HEK293T (cell line): ENCODE measurements at regions not wholly inside any gene's neighbourhood (a gene's known extent, or its start where the extent isn't known, plus 50 kb on each side); places are given as distances from the start of the nearest gene placed in this dataset.

Experiments used
- CTCF ChIA-PET: fragments of 350-600 bp; formaldehyde crosslinking; extraction: SDS; loops from one replicate; lab custom pipeline; 2021; ENCODE audit warnings: antibody characterized with exemption, inconsistent platforms; lab: Yijun Ruan, JAX
- POLR2A ChIA-PET: fragments of 350-600 bp; formaldehyde crosslinking; extraction: SDS; loops from one replicate; lab custom pipeline; 2020; ENCODE audit warnings: antibody characterized with exemption, inconsistent platforms; lab: Yijun Ruan, JAX
- DNase-seq: peaks from one replicate; pipeline ENCODE4 v3.0.0; 2012; ENCODE audit warnings: mixed read lengths; ENCODE audit errors: extremely low spot score
- ARNT ChIP-seq: fragments of 450-650 bp; IDR thresholded peaks from 2 replicates; pipeline ENCODE4 v1.6.1; 2017; ENCODE audit warnings: mild to moderate bottlenecking
- BHLHE40 ChIP-seq: fragments of 450-650 bp; IDR thresholded peaks from 2 replicates; pipeline ENCODE4 v1.6.1; 2016; ENCODE audit warnings: mild to moderate bottlenecking, moderate library complexity, borderline replicate concordance
- CTBP1 ChIP-seq: fragments of 450-650 bp; IDR thresholded peaks from 2 replicates; pipeline ENCODE4 v1.6.1; 2016; ENCODE audit warnings: borderline replicate concordance
- ELF4 ChIP-seq: fragments of 450-650 bp; IDR thresholded peaks from 2 replicates; pipeline ENCODE4 v1.6.1; 2017; ENCODE audit warnings: antibody characterized with exemption
- FOXA1 ChIP-seq: fragments of 450-650 bp; IDR thresholded peaks from 2 replicates; pipeline ENCODE4 v1.6.1; 2016; ENCODE audit warnings: mild to moderate bottlenecking
- FOXK2 ChIP-seq: fragments of 450-650 bp; IDR thresholded peaks from 2 replicates; pipeline ENCODE4 v1.6.1; 2016; ENCODE audit warnings: mild to moderate bottlenecking
- FOXM1 ChIP-seq: fragments of 450-650 bp; IDR thresholded peaks from 2 replicates; pipeline ENCODE4 v1.6.1; 2017; ENCODE audit warnings: mild to moderate bottlenecking, borderline replicate concordance
- HDGF ChIP-seq: fragments of 450-650 bp; IDR thresholded peaks from 2 replicates; pipeline ENCODE4 v1.6.1; 2017; ENCODE audit warnings: antibody characterized with exemption, borderline replicate concordance
- L3MBTL2 ChIP-seq: fragments of 450-650 bp; conservative IDR thresholded peaks from 2 replicates; pipeline ENCODE4 v1.6.1; 2016; ENCODE audit warnings: mild to moderate bottlenecking
- LEF1 ChIP-seq: fragments of 450-650 bp; IDR thresholded peaks from 2 replicates; pipeline ENCODE4 v1.6.1; 2017; ENCODE audit warnings: mild to moderate bottlenecking, borderline replicate concordance
- NFRKB ChIP-seq: fragments of 450-650 bp; IDR thresholded peaks from 2 replicates; pipeline ENCODE4 v1.6.1; 2016; ENCODE audit warnings: mild to moderate bottlenecking, moderate library complexity
- SP1 ChIP-seq: fragments of 450-650 bp; IDR thresholded peaks from 2 replicates; pipeline ENCODE4 v1.6.1; 2017
- SUZ12 ChIP-seq: fragments of 450-650 bp; IDR thresholded peaks from 2 replicates; pipeline ENCODE4 v1.6.1; 2016; ENCODE audit warnings: mild to moderate bottlenecking
- TARDBP ChIP-seq: fragments of 450-650 bp; IDR thresholded peaks from 2 replicates; pipeline ENCODE4 v1.6.1; 2016
- ZNF384 ChIP-seq: fragments of 450-650 bp; IDR thresholded peaks from 2 replicates; pipeline ENCODE4 v1.6.1; 2016
- TF ChIP-seq, protein P1 (sequence below): fragments of 450-650 bp; IDR thresholded peaks from 2 replicates; pipeline ENCODE4 v1.6.1; 2016

DNA sequence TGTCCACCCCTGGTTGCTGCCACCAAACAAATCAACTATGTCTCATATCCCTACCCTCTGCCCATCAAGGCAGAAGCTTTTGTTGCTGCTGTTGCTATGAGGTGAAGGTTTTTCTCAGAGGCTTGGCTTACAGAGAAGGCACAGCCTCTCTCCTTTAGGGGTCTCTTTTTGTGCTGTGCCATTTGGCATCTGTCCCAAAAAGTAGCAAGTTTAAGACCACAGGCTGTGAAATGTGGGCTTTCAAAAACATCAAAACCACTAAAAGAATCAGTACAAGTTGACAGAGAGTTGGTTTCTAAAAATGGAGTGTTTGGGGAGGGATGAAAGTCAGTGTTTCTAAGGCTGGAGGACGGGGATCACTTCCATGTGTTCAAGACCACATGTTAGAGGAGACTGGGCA, 634.9 kb downstream of the BCOR start:
- DNase-seq: no peak
- ChIA-PET CTCF (no interaction called here), POLR2A (no interaction called here)
- TF ChIP-seq LEF1: no peak
- TF ChIP-seq ZNF384: no peak
- TF ChIP-seq BHLHE40: no peak
- TF ChIP-seq, protein P1, sequence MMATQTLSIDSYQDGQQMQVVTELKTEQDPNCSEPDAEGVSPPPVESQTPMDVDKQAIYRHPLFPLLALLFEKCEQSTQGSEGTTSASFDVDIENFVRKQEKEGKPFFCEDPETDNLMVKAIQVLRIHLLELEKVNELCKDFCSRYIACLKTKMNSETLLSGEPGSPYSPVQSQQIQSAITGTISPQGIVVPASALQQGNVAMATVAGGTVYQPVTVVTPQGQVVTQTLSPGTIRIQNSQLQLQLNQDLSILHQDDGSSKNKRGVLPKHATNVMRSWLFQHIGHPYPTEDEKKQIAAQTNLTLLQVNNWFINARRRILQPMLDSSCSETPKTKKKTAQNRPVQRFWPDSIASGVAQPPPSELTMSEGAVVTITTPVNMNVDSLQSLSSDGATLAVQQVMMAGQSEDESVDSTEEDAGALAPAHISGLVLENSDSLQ: no peak
- no peak for TF ChIP-seq ELF4
- no peak for TF ChIP-seq CTBP1
- TF ChIP-seq SP1: no peak
- TF ChIP-seq HDGF: no peak
- no peak for TF ChIP-seq TARDBP
- TF ChIP-seq SUZ12: no peak
- TF ChIP-seq FOXK2: no peak
- TF ChIP-seq L3MBTL2: no peak
- no peak for TF ChIP-seq ARNT
- no peak for TF ChIP-seq NFRKB
- TF ChIP-seq FOXA1: no peak
- TF ChIP-seq FOXM1: no peak

DNA sequence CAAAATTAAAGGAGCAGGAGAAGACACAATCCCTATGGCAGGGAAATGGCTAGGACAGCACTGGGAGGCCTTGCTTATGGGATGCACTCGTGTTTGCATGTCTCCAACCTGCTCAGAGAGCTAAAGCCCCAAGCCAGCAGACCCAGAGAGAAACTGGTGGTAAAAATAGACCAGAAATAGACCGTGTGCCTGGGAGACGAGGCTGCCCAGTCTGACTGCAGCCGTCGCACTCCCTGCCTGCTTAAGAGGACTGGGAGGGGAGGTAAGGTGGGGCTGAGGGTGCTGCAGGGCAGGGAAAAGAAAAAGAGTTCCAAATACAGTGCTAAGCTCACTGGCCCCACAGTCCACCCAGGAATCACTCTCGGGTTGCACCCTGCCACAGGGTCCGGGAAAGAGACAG, 633.5 kb downstream of the BCOR start:
- POLR2A ChIA-PET: no interaction called here
- CTCF ChIA-PET: no interaction called here

DNA sequence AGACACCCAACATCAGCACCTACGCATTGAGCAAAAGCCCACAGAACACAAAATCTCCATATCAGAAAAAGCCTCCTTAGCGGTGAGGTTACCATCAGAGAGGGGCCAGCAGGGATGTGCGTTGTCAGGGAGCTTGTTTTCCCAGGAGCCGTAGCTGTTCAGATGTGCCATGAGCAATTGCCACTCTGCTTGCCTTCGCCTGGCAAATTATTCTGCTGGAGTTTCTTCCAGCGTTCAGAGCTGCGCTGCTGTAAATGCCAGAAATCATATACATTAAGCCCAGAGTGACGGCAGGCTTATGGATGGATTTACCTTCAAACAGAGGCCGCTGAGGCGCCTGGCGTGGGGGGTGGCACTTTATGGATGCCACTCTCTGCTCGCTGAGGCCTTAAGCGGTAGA, 632.3 kb downstream of the BCOR start:
- no peak for TF ChIP-seq ZNF384
- no peak for TF ChIP-seq HDGF
- TF ChIP-seq SUZ12: no peak
- TF ChIP-seq L3MBTL2: no peak
- no peak for TF ChIP-seq ARNT
- TF ChIP-seq, protein P1: no peak
- no peak for TF ChIP-seq TARDBP
- TF ChIP-seq SP1: no peak
- ChIA-PET CTCF (no interaction called here), POLR2A (no interaction called here)
- DNase-seq: no peak

More for the DNA sequence above, 633.5 kb downstream of the BCOR start:
- no peak for DNase-seq
- TF ChIP-seq L3MBTL2 (no peak), BHLHE40 (no peak), FOXK2 (no peak), TARDBP (no peak), SP1 (no peak)

DNA sequence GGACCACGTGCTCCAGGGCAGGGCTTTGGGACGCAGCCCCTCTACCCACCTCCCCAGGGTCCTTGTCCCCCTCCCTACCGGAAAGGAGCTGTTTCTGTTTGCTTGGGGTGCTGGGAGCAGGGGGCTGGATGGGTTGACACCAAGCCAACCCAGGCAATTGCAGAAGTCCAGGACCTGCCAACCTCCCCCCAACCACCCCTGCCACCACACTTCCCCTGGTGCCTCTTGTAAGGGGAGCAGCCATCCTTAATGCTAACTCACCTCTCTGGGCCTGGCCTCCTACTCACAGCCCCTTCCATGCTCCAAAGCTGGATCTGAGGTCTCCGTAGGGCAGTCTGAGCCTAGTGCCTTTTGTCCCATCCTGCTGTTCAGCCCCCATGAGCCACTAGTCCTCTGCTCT, 631.9 kb downstream of the BCOR start:
- TF ChIP-seq SP1 (no peak), NFRKB (no peak), ELF4 (no peak), HDGF (no peak), CTBP1 (no peak), BHLHE40 (no peak), FOXK2 (no peak)
- TF ChIP-seq, protein P1: no peak
- POLR2A ChIA-PET: no interaction called here
- CTCF ChIA-PET: no interaction called here
- DNase-seq: no peak

DNA sequence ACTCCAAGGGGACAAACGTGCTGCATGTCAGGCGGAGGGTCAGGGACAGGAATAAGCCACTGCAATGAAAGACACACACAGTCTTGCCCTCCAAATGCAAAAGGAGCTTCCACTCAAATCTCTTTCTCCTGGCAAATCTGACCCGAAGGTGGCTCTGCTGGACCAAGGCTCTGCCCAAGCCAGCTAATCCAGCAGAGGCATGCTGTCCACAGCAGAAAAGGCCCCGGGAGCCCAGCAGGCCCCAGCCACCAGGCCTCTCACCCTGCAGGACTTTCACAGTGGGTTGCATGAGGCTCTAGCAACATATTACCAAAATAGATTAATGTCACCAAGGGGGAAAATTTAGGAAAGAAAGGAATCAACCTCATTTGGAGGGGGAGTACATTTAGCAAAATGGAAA, 628.6 kb downstream of the BCOR start:
- CTCF ChIA-PET: interaction anchor here (0.6 kb wide), 1 partner anchor 1075 kb away, joined by 4 read pairs; no protein-coding TSS in a partner anchor
- POLR2A ChIA-PET: no interaction called here
- no peak for TF ChIP-seq TARDBP
- TF ChIP-seq FOXK2: no peak
- no peak for TF ChIP-seq NFRKB
- no peak for TF ChIP-seq FOXA1
- no peak for TF ChIP-seq ZNF384
- TF ChIP-seq, protein P1: no peak
- TF ChIP-seq SUZ12: no peak
- TF ChIP-seq ELF4: no peak
- TF ChIP-seq ARNT: no peak
- no peak for TF ChIP-seq FOXM1
- TF ChIP-seq HDGF: no peak
- DNase-seq: no peak

- no peak for DNase-seq
- CTCF ChIA-PET: no interaction called here
- POLR2A ChIA-PET: no interaction called here
- TF ChIP-seq SUZ12: no peak
- TF ChIP-seq ARNT: no peak
- TF ChIP-seq ELF4: no peak
- no peak for TF ChIP-seq FOXK2
Measured at GRCh38 chrX:39470588-39471407, 627.0 kb downstream of the BCOR start.
